Right cardiac atrium (tissue), 5 donors: ENCODE measurements at regions not wholly inside any gene's neighbourhood (a gene's known extent, or its start where the extent isn't known, plus 50 kb on each side); places are given as distances from the start of the nearest gene placed in this dataset.

Experiments used
- ATAC-seq, 2 donors: fragments of 200-7000 bp; cut with Tn5 transposase; one replicate each; pipeline versions ENCODE4 v1.8.0 to v1.9.1; 2020; ENCODE audit warnings: moderate library complexity in 2 of 2, mild to moderate bottlenecking in 1 of 2
- DNase-seq, 3 donors: peaks; one replicate each; pipeline ENCODE4 v3.0.0-alpha.2; 2020
- H3K27ac ChIP-seq: one replicate; pipeline ENCODE4 v1.5.1; 2013; ENCODE audit warnings: mild to moderate bottlenecking, low read length, control low read depth, moderate library complexity
- H3K27me3 ChIP-seq: one replicate; pipeline ENCODE4 v1.6.1; 2013; ENCODE audit not compliant: control insufficient read depth, insufficient read depth
- H3K4me1 ChIP-seq: one replicate; pipeline ENCODE4 v1.6.1; 2013; ENCODE audit warnings: low read length; ENCODE audit not compliant: control insufficient read depth, insufficient read depth
- H3K4me3 ChIP-seq: one replicate; pipeline ENCODE4 v1.5.1; 2013; ENCODE audit warnings: low read length, control low read depth
- H3K9me3 ChIP-seq: one replicate; pipeline ENCODE4 v1.6.1; 2013; ENCODE audit warnings: low read length; ENCODE audit not compliant: control insufficient read depth
- WGBS: extraction: QIAGEN DNeasy Blood & Tissue Kit; methylation state at CpG from one replicate; pipeline ENCODE4 v1.1.7; 2013; 5-methylcytosine and 5-hydroxymethylcytosine counted together
- intact Hi-C, 4 donors: fragments of 100-400 bp; cut with DNase I; formaldehyde crosslinking; loops; one replicate each; pipeline versions ENCODE4 v1.11.0 to v1.14.0; 2022 to 2023
- donor health status: healthy with polysubstance abuse.
- donor health status: DM: no; HTN: yes; CAD: no.
- donor health status: DM: no; HTN: no; CAD: no.
- donor health status: DM: no; HTN: yes; CAD: no; lungs with severe emphysema.
- donor health status: DM: yes; HTN: yes; CAD: no.

DNA sequence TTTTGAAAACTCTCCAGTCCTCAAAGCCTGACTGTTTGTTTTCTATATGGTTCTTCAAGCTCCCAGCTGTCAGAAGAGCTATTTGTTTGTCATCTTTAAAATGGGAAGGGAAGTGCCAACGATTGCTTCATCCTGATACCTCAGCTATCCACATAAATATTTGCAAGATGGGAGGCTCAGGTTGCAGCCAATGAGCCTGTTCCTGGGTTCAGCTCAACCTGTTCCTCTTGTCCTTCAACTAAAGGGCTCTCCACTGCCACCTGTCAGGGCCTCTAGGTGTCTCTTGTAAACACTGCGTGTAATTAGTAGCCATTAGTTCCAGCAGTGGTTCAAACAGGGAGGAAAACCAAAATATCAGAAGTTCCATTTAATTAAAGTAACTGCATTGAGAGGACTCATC is 445.1 kb downstream of the AJAP1 start:
- Histone ChIP-seq H3K4me1 (no peaks in the 10 kb centered on the region), H3K4me3 (no peak overlapping the region), H3K9me3 (no peaks in the 10 kb centered on the region), H3K27me3 (no peaks in the 10 kb centered on the region), H3K27ac (no peak overlapping the region)
- 44% methylated on average over 2 of the region's 2 CpGs for WGBS
- intact Hi-C loops: no loop called here
- no peak for DNase-seq
- ATAC-seq: no peak

DNA sequence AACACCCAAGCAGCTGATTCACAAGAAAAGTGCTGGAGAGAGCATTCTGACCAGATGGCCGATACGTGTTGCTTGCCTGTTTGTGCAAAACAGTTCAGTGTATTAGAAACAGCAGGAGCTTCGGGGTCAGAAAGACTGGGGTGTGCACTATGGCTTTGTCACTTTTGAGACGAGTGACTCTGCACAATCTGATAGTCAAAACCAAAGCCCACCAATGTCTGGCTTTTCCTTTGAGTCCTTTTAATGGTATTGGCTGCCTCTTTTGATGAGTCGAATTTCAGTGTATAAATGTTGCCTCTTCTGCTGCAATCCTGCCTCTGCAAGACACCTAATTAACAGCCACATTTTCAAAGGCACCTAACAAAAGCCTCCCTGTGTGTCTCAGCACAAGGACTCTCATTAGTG is 444.6 kb downstream of the AJAP1 start:
- Histone ChIP-seq H3K4me3 (no peak overlapping the region), H3K27ac (no peak overlapping the region), H3K27me3 (no peaks in the 10 kb centered on the region), H3K4me1 (no peaks in the 10 kb centered on the region), H3K9me3 (no peaks in the 10 kb centered on the region)
- intact Hi-C loops: no loop called here
- ATAC-seq (no peak), DNase-seq (no peak)
- WGBS: 53% methylated on average over 5 of the region's 5 CpGs

DNA sequence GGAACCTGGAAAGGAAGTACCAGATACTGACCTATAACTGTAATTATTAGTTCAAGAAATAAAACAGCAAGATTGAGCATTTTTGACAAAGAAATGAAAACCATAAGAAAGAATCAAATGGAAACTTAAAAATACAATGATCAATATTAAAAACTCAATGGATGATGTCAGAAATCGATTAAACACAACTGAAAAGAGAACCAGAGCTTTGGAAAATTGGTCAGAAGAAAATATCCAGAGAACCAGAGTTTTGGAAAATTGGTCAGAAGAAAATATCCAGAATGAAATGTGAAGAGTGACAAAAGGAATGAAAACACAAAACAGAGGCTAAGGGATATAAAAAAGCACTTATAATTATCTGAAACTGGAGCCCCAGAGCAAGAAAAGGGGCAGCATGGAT is 438.6 kb downstream of the AJAP1 start:
- Histone ChIP-seq H3K4me1 (no peaks in the 10 kb centered on the region), H3K27ac (no peak overlapping the region), H3K4me3 (no peak overlapping the region), H3K9me3 (no peaks in the 10 kb centered on the region), H3K27me3 (no peaks in the 10 kb centered on the region)
- ATAC-seq (no peak), DNase-seq (no peak)
- 44% methylated on average over 1 of the region's 1 CpG for WGBS
- intact Hi-C loops: no loop called here

DNA sequence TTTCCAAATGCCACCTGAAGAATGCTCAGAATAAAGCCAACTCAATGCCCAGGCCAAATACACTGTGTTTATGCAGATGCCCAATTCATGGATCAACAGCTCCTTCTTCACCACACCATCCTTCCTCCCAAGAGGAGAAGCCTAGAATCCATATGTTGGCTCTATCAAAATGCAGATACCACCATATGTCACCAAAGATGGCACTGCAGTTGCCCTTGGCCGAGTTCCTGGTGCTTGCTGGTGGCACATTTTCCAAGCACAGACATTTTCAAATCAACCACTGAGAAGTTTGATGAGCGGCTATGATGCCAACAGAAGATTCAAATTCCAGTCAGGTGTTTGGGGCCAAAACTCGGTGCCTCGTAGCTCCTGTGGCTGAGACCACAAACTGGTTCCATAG is 430.3 kb downstream of the AJAP1 start:
- DNase-seq (no peak), ATAC-seq (no peak)
- no peak overlapping the region for H3K27ac ChIP-seq
- H3K9me3 ChIP-seq: no peaks in the 10 kb centered on the region
- WGBS: 72% methylated on average over 4 of the region's 4 CpGs
- H3K4me3 ChIP-seq: no peak overlapping the region
- intact Hi-C loops: no loop called here
- no peaks in the 10 kb centered on the region for H3K4me1 ChIP-seq
- no peaks in the 10 kb centered on the region for H3K27me3 ChIP-seq

DNA sequence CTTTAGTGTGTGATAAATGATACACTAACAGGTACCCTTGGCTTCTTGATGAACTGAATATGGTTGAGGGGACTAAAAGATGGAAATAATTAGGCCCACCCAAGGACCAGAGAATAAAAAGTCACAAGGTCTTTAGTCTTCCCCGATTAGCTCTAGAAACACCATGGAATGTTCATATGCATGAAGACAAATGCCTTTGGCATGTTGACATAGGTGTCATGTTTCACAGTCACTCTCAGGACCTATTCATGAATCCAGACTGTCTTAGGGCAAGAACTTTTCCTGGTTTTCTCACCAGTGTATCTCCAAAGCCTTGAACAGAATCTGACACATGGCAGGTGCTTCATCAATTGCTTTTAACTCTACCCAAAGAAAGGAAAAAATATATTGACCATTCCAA is 412.8 kb downstream of the AJAP1 start:
- intact Hi-C loops: no loop called here
- Histone ChIP-seq H3K27ac (no peak overlapping the region), H3K27me3 (no peaks in the 10 kb centered on the region), H3K9me3 (no peaks in the 10 kb centered on the region), H3K4me1 (no peaks in the 10 kb centered on the region), H3K4me3 (no peak overlapping the region)
- DNase-seq: no peak
- WGBS: 31% methylated on average over 1 of the region's 1 CpG
- no peak for ATAC-seq

DNA sequence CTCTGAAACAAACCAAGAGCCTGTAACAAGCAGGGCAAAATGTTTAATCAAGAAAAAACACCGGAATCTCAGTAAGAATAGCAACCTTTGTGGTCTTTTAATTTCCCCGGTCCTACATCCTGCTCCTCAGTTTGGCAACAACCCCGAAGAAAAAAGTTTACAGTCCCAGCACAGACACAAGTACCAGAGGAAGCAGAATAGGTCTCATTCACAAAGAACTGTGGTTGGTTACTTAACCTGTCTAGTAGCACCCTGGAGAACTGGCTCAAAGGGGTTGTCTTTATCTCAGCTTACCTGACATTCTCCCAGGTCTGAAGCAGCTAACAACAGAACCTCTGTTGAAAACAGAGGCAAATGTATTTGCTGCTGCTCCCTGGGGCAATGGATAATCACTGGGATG is 399.3 kb downstream of the AJAP1 start:
- H3K27ac ChIP-seq: no peak overlapping the region
- no peaks in the 10 kb centered on the region for H3K9me3 ChIP-seq
- H3K4me1 ChIP-seq: no peaks in the 10 kb centered on the region
- H3K4me3 ChIP-seq: no peak overlapping the region
- DNase-seq (no peak), ATAC-seq (no peak)
- 44% methylated on average over 3 of the region's 3 CpGs for WGBS
- H3K27me3 ChIP-seq: no peaks in the 10 kb centered on the region
- intact Hi-C loops: no loop called here

DNA sequence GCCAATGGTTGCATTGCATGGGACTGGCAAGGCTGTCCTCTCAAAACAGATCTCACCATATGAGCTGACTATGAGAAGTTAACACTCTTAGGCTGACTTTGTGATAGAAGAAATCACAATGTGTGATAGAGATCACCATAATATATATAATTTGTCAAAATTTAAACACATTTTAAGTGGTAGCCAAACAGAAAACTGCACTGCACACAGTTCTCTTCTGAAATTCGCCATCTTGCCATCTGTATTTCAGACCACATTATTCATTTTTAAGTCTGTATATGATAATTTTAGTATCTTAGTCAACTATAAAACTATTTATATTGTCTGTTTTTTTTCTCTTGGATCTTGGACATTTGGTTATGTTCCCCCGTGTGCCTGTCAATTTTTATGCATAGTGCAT is 374.7 kb downstream of the AJAP1 start:
- ATAC-seq (no peak), DNase-seq (no peak)
- Histone ChIP-seq H3K27me3 (no peaks in the 10 kb centered on the region), H3K27ac (no peak overlapping the region), H3K4me1 (no peaks in the 10 kb centered on the region), H3K4me3 (no peak overlapping the region), H3K9me3 (no peaks in the 10 kb centered on the region)
- 58% methylated on average over 2 of the region's 2 CpGs for WGBS
- intact Hi-C loops: no loop called here

DNA sequence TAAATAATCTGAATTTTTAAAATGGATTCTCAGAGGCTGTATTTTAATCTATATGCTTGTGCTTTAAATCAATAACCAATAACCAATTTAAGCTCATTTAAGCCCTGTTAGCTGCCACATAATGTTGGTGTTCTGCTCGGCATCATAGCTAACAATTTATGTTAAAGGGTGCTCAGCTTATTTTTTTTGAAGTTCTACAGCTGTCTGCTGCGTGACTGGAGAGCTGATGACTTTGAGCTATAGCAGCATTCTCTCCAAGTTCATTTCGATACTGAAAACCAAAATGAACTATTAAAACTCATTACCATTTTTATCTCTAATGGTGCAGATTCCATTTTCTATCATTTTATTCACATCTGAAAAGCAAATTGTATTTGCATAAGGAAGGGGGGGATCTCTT is 357.8 kb downstream of the AJAP1 start:
- DNase-seq: no peak
- peaks cover 3% of the 10 kb centered on the region for H3K27me3 ChIP-seq
- ATAC-seq: no peak
- no peak overlapping the region for H3K27ac ChIP-seq
- 65% methylated on average over 3 of the region's 3 CpGs for WGBS
- H3K4me3 ChIP-seq: no peak overlapping the region
- intact Hi-C loops: no loop called here
- H3K9me3 ChIP-seq: no peaks in the 10 kb centered on the region
- H3K4me1 ChIP-seq: no peaks in the 10 kb centered on the region

DNA sequence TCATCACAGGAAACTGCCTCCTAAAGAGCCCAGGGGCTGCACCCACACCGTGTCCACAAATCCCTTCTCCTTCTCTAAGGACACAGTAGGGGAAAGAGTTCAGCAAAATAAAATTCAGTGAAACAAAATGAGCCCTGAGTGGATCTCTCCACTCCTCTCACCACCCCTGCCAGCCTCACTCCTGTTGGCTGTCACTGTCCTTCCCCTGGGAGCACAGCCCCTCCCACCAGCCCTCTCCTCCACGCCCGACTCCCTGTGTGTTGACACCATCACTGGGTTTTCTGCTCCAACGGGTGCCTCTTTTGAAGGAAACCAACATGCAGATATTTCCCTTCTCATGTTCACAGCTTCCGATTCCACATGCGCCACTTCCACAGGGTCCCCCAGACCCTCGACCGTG is 356.2 kb downstream of the AJAP1 start:
- Histone ChIP-seq H3K9me3 (no peaks in the 10 kb centered on the region), H3K27me3 (peaks cover 3% of the 10 kb centered on the region), H3K4me1 (no peaks in the 10 kb centered on the region), H3K4me3 (no peak overlapping the region), H3K27ac (no peak overlapping the region)
- no peak for DNase-seq
- ATAC-seq: no peak
- intact Hi-C loops: no loop called here
- 58% methylated on average over 8 of the region's 8 CpGs for WGBS

DNA sequence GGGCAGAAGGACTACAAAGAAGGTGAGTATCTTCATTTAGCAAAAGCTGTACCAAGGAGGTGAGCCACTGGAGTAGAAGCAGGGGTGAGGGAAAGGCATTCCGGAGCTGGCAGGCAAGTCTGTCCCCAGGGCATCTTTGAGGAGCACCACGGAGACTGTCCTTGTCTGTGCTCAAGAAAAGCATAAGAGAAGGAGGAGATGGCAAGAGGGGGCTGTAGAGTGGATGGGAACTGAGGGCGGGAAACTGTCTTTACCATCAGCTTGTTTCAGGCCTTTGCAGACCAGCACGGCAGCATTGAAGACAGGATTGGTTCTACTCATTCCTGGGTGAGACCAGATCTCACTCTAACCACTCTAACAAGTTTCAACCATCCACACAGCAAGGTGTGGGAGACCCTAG is 355.8 kb downstream of the AJAP1 start:
- ATAC-seq (no peak), DNase-seq (no peak)
- Histone ChIP-seq H3K27ac (no peak overlapping the region), H3K4me1 (no peaks in the 10 kb centered on the region), H3K27me3 (peaks cover 3% of the 10 kb centered on the region), H3K4me3 (no peak overlapping the region), H3K9me3 (no peaks in the 10 kb centered on the region)
- intact Hi-C loops: no loop called here
- WGBS: 83% methylated on average over 4 of the region's 4 CpGs

DNA sequence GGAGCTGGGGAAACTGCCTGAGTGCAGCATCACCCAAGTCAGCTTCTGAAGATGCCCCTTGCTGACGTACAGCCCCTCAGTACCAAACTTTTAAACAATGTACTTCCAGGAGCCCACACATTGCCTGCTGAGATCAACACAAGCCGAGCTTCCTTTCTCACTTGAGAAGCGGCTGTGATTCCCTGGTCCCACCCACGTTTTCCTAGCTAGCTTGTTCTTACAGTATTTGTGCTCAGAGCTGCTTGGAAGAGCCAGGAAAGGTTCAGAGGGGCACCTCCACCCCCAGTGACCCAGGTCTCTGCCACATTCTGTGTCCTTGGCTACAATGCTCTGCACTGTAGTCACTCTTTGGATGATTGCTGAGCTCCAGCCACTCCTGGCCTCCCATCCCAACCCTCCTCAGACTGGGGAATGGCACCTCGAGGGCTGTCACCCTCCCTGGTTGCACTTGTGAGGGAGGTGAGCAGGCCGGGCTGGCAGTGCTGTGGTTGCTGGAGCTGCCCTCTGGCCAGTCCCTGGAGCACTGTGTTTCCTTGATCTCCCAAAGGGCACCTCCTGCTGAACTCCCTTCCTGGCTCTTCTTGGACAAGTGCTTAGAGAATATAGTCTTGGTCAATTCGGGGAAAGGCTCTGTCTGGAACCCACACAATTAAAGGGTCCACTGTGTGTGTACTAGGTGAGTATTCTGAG is 355.1 kb downstream of the AJAP1 start:
- 49% methylated on average over 7 of the region's 7 CpGs for WGBS

DNA sequence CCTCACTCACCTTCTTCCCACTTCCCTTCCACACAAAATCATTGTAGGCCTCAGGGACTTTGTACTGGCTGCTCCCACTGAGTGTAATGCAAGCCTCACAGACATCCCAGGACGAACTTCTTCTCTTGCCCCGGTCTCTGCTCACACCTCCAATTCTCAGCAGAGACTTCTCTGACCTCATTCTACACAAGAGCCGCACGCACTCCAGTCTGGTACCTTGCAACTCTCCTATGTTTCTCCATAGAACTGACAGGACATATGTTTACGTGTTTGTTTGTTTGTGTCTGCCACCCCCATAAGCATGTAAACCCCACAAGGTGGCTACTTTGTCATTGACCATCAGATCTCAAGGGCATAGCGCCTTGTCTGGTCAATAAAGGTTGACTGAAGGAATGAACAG is 350.8 kb downstream of the AJAP1 start:
- no peak for ATAC-seq
- Histone ChIP-seq H3K4me1 (no peaks in the 10 kb centered on the region), H3K9me3 (no peaks in the 10 kb centered on the region), H3K27ac (no peak overlapping the region), H3K4me3 (no peak overlapping the region), H3K27me3 (no peaks in the 10 kb centered on the region)
- DNase-seq: no peak
- intact Hi-C loops: no loop called here
- 72% methylated on average over 6 of the region's 6 CpGs for WGBS

More for the DNA sequence above, 355.1 kb downstream of the AJAP1 start:
- H3K4me3 ChIP-seq: no peak overlapping the region
- no peak overlapping the region for H3K27ac ChIP-seq
- no peaks in the 10 kb centered on the region for H3K9me3 ChIP-seq
- intact Hi-C loops: no loop called here
- no peaks in the 10 kb centered on the region for H3K4me1 ChIP-seq
- DNase-seq: no peak
- H3K27me3 ChIP-seq: no peaks in the 10 kb centered on the region
- no peak for ATAC-seq
